B cell (primary cell): ENCODE measurements at regions not wholly inside any gene's neighbourhood (a gene's known extent, or its start where the extent isn't known, plus 50 kb on each side); places are given as distances from the start of the nearest gene placed in this dataset.

Source experiments
- ATAC-seq: fragments of 200-7000 bp; cut with Tn5 transposase; one replicate; pipeline ENCODE4 v1.10.0; 2021; ENCODE audit warnings: low read depth, mild to moderate bottlenecking, moderate number of reproducible peaks, moderate library complexity
- CTCF ChIA-PET: fragments of 350-600 bp; sonication (Branson Sonifier 250); formaldehyde crosslinking; loops from one replicate; lab custom pipeline; 2021; ENCODE audit warnings: antibody characterized with exemption, inconsistent platforms; lab: Charles Lee
- POLR2A ChIA-PET: fragments of 350-600 bp; sonication (Branson Sonifier 250); formaldehyde crosslinking; loops from one replicate; lab custom pipeline; 2021; ENCODE audit warnings: antibody characterized with exemption; lab: Charles Lee
- DNase-seq: peaks from one replicate; pipeline ENCODE4 v3.0.0; 2013
- H2AFZ ChIP-seq: 2 replicates; pipeline ENCODE4 v1.6.1; 2012; ENCODE audit warnings: mild to moderate bottlenecking, low read depth, low read length; ENCODE audit not compliant: insufficient read depth, poor library complexity, severe bottlenecking
- H3K27ac ChIP-seq, 2 donors: 1 replicate in 1 of 2; 2 replicates in 1 of 2; pipeline ENCODE4 v1.5.1; 2012 to 2013; ENCODE audit warnings: low read length in 2 of 2, mild to moderate bottlenecking in 2 of 2, moderate library complexity in 1 of 2
- H3K27me3 ChIP-seq, 4 experiments: fragments of 200-600 bp in 1 of 4; sonication (generic) in 1 of 4; replicated peaks in 1 of 4; 1 replicate in 2 of 4; 2 replicates in 2 of 4; pipeline versions ENCODE4 v1.6.1 to v1.7.0; 2013 to 2016; ENCODE audit warnings: low read length in 3 of 4, mild to moderate bottlenecking in 2 of 4, mixed read lengths in 1 of 4, moderate library complexity in 1 of 4; ENCODE audit not compliant: insufficient read depth in 4 of 4, control insufficient read depth in 3 of 4; ENCODE audit errors: control extremely low read depth in 1 of 4
- H3K36me3 ChIP-seq, 2 experiments: replicated peaks in 1 of 2; 1 replicate in 1 of 2; 2 replicates in 1 of 2; pipeline versions ENCODE4 v1.6.1 to v1.7.1; 2013; ENCODE audit warnings: low read length in 1 of 2; ENCODE audit not compliant: insufficient read depth in 2 of 2, control insufficient read depth in 1 of 2; ENCODE audit errors: control extremely low read depth in 1 of 2, extremely low read depth in 1 of 2
- H3K4me1 ChIP-seq, 2 donors: fragments of 200-600 bp in 1 of 2; sonication (generic) in 1 of 2; 1 replicate in 1 of 2; 2 replicates in 1 of 2; pipeline versions ENCODE4 v1.5.1 to v1.6.1; 2013 to 2017; ENCODE audit warnings: low read length in 2 of 2; ENCODE audit not compliant: control insufficient read depth in 2 of 2, insufficient read depth in 2 of 2
- H3K4me2 ChIP-seq: replicated peaks from 2 replicates; pipeline ENCODE3; 2012; ENCODE audit warnings: mild to moderate bottlenecking, low read depth, low read length; ENCODE audit not compliant: poor library complexity, severe bottlenecking
- H3K4me3 ChIP-seq, 5 experiments: fragments of 200-600 bp in 1 of 5; sonication (generic) in 1 of 5; 1 replicate in 3 of 5; 2 replicates in 2 of 5; pipeline versions ENCODE4 v1.5.1 to v1.7.0; 2011 to 2016; ENCODE audit warnings: low read length in 4 of 5, mild to moderate bottlenecking in 4 of 5, low read depth in 2 of 5, control low read depth in 1 of 5, moderate library complexity in 1 of 5; ENCODE audit not compliant: insufficient read depth in 1 of 5; ENCODE audit errors: control extremely low read depth in 1 of 5, extremely low read depth in 1 of 5
- H3K79me2 ChIP-seq: fragments of 200-600 bp; sonication (generic); one replicate; pipeline ENCODE4 v1.6.0; 2016; ENCODE audit warnings: low read length; ENCODE audit not compliant: control insufficient read depth, insufficient read depth
- H3K9ac ChIP-seq: fragments of 200-600 bp; sonication (generic); 2 replicates; pipeline ENCODE4 v1.6.1; 2017; ENCODE audit warnings: mild to moderate bottlenecking, low read length, moderate library complexity
- H3K9me3 ChIP-seq, 3 donors: one replicate each; pipeline versions ENCODE4 v1.6.1 to v1.7.1; 2013; ENCODE audit warnings: low read length in 2 of 3; ENCODE audit not compliant: control insufficient read depth in 2 of 3, insufficient read depth in 1 of 3; ENCODE audit errors: control extremely low read depth in 1 of 3
- H4K20me1 ChIP-seq: 2 replicates; pipeline ENCODE4 v1.6.0; 2012; ENCODE audit warnings: mild to moderate bottlenecking, low read length; ENCODE audit not compliant: insufficient read depth, control insufficient read depth, poor library complexity, severe bottlenecking
- H3K27ac Mint-ChIP-seq: one replicate; pipeline ENCODE4 v1.8.0; 2021; ENCODE audit warnings: mixed read lengths
- H3K27me3 Mint-ChIP-seq: one replicate; pipeline ENCODE4 v1.8.0; 2021; ENCODE audit warnings: mixed read lengths
- H3K4me1 Mint-ChIP-seq: one replicate; pipeline ENCODE4 v1.8.0; 2021; ENCODE audit warnings: mixed read lengths
- H3K4me3 Mint-ChIP-seq: one replicate; pipeline ENCODE4 v1.8.0; 2021; ENCODE audit warnings: mixed read lengths
- H3K9me3 Mint-ChIP-seq: one replicate; pipeline ENCODE4 v1.8.0; 2022; ENCODE audit warnings: mixed read lengths; ENCODE audit not compliant: insufficient read depth
- EZH2 ChIP-seq: IDR thresholded peaks from 2 replicates; pipeline ENCODE4 v1.6.1; 2012; ENCODE audit warnings: borderline replicate concordance, low read depth, mild to moderate bottlenecking, moderate library complexity, low read length; ENCODE audit not compliant: insufficient read depth, poor library complexity, severe bottlenecking
- WGBS: methylation state at CpG from one replicate; pipeline ENCODE4 v1.1.5; 2013; ENCODE audit warnings: missing lambda C conversion rate; ENCODE audit not compliant: insufficient coverage; 5-methylcytosine and 5-hydroxymethylcytosine counted together
- intact Hi-C: fragments of 100-400 bp; cut with micrococcal nuclease; formaldehyde crosslinking; loops from one replicate; pipeline ENCODE4 v1.10.0; 2022
- TF ChIP-seq, protein P1 (sequence below): fragments of 200-600 bp; IDR thresholded peaks from one replicate; pipeline ENCODE4 v1.8.0; 2022; ENCODE audit warnings: antibody characterized with exemption, mild to moderate bottlenecking

DNA sequence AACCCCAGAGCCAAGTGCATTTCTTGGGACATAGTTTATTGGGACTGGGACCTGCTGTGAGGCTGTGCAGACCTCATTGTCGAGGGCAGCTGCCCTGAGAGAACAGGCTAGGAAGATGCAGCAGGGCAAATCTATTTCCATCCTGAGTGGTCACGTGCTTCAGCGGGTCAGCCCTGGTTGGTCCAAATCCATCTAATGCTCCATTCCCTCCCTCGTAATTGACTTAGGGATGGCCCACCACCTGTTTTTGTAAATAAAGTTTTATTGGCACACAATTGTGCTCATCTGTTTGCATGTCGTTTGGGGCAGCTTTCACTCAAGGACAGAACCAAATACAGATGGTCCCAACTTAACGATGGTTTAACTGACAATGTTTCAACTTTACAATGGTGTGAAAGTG is 75.5 kb upstream of the ADGRE5 start:
- Histone ChIP-seq H3K4me1 (peaks cover 0 to 9% of the 10 kb centered on the region in 2 donors), H3K79me2 (no peaks in the 10 kb centered on the region), H3K36me3 (no peaks in the 10 kb centered on the region), H3K27me3 (no peaks in the 10 kb centered on the region), H3K4me2 (no peak overlapping the region), H4K20me1 (no peaks in the 10 kb centered on the region), H3K4me3 (no peak overlapping the region), H2AFZ (no peak overlapping the region), H3K27ac (no peak overlapping the region), H3K9ac (no peak overlapping the region), H3K9me3 (peaks cover 0 to 7% (median 0%) of the 10 kb centered on the region in 3 donors)
- ChIA-PET POLR2A (no interaction called here), CTCF (interaction anchor here (1.1 to 1.2 kb wide), 2 partner anchors 43 to 89 kb away, joined by 4 to 5 read pairs; no protein-coding TSS in a partner anchor)
- 100% methylated on average over 3 of the region's 6 CpGs for WGBS
- H3K4me3 Mint-ChIP-seq = no peak overlapping the region
- H3K4me1 Mint-ChIP-seq = peaks cover 10% of the 10 kb centered on the region
- ATAC-seq = no peak
- H3K9me3 Mint-ChIP-seq = no peaks in the 10 kb centered on the region
- H3K27ac Mint-ChIP-seq = no peak overlapping the region
- intact Hi-C loops = no loop called here
- no peaks in the 10 kb centered on the region for H3K27me3 Mint-ChIP-seq
- no peak for DNase-seq
- TF ChIP-seq EZH2 = no peak
- TF ChIP-seq, protein P1, sequence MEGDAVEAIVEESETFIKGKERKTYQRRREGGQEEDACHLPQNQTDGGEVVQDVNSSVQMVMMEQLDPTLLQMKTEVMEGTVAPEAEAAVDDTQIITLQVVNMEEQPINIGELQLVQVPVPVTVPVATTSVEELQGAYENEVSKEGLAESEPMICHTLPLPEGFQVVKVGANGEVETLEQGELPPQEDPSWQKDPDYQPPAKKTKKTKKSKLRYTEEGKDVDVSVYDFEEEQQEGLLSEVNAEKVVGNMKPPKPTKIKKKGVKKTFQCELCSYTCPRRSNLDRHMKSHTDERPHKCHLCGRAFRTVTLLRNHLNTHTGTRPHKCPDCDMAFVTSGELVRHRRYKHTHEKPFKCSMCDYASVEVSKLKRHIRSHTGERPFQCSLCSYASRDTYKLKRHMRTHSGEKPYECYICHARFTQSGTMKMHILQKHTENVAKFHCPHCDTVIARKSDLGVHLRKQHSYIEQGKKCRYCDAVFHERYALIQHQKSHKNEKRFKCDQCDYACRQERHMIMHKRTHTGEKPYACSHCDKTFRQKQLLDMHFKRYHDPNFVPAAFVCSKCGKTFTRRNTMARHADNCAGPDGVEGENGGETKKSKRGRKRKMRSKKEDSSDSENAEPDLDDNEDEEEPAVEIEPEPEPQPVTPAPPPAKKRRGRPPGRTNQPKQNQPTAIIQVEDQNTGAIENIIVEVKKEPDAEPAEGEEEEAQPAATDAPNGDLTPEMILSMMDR = no peak

DNA sequence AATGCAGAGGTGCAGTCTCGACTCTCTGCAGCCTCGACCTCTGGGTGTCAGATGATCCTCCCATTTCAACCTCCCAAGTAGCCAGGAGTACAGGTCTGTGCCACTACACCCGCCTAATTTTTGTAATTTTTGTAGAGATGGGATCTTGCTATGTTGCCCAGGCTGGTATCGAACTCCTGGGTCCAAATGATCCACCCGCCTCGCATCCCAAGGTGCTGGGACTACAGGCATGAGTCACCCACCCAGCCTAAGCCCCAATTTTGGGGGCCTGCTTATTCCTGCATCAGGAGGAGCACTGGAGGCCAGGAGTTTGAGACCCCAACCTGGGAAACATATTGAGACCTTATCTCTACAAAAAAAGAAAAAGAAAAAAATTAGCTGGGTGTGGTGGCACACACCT is 80.1 kb upstream of the ADGRE5 start:
- DNase-seq (no peak), ATAC-seq (no peak)
- Mint-ChIP-seq H3K27me3 (peaks cover 3% of the 10 kb centered on the region), H3K27ac (no peak overlapping the region), H3K9me3 (no peaks in the 10 kb centered on the region), H3K4me3 (no peak overlapping the region), H3K4me1 (no peaks in the 10 kb centered on the region)
- Histone ChIP-seq H3K36me3 (no peaks in the 10 kb centered on the region), H3K9me3 (no peaks in the 10 kb centered on the region), H3K9ac (no peak overlapping the region), H3K27me3 (no peaks in the 10 kb centered on the region), H3K4me1 (no peaks in the 10 kb centered on the region), H2AFZ (no peak overlapping the region), H3K27ac (no peak overlapping the region), H4K20me1 (no peaks in the 10 kb centered on the region), H3K4me3 (no peak overlapping the region), H3K79me2 (no peaks in the 10 kb centered on the region), H3K4me2 (no peak overlapping the region)
- ChIA-PET POLR2A (no interaction called here), CTCF (interaction anchor here (0.7 kb wide), 1 partner anchor 63 kb away, joined by 3 read pairs; no protein-coding TSS in a partner anchor)
- intact Hi-C loops = no loop called here
- TF ChIP-seq, protein P1 = no peak
- TF ChIP-seq EZH2 = no peak
- 93% methylated on average over 5 of the region's 6 CpGs for WGBS
